ENCODE measurements at regions not wholly inside any gene's neighbourhood (a gene's known extent, or its start where the extent isn't known, plus 50 kb on each side); places are given as distances from the start of the nearest gene placed in this dataset.

DNA sequence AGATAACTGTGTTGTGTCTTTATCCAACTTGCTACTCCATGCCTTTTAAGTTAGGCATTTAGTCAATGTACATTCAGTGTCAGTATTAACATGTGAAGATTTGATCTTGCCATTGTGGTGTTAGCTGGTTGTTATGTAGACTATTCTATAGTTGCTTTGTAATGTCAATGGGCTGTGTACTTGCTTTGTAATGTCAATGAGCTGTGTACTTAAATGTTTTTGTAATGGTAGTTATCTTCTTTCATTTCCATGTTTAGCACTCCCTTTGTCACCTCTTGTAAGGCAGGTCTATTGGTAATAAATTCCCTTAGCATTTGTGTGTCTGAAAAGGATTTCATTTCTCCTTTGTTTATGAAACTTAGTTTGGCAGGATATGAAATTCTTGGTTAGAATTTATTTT lies 53.4 kb downstream of the MC4R start:
- no peaks in the 10 kb centered on the region for H3K27me3 ChIP-seq (ENCODE audit: insufficient read depth, low read depth)
- TF ChIP-seq, protein P1, sequence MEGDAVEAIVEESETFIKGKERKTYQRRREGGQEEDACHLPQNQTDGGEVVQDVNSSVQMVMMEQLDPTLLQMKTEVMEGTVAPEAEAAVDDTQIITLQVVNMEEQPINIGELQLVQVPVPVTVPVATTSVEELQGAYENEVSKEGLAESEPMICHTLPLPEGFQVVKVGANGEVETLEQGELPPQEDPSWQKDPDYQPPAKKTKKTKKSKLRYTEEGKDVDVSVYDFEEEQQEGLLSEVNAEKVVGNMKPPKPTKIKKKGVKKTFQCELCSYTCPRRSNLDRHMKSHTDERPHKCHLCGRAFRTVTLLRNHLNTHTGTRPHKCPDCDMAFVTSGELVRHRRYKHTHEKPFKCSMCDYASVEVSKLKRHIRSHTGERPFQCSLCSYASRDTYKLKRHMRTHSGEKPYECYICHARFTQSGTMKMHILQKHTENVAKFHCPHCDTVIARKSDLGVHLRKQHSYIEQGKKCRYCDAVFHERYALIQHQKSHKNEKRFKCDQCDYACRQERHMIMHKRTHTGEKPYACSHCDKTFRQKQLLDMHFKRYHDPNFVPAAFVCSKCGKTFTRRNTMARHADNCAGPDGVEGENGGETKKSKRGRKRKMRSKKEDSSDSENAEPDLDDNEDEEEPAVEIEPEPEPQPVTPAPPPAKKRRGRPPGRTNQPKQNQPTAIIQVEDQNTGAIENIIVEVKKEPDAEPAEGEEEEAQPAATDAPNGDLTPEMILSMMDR (conservative IDR thresholded peaks at IDR 0.05; ENCODE audit: low read depth, low read length) = no peak
- H4K20me1 ChIP-seq (ENCODE audit: insufficient read depth) = no peaks in the 10 kb centered on the region
- no peak overlapping the region for H3K4me2 ChIP-seq
- no peak overlapping the region for H3K4me3 ChIP-seq (IDR thresholded peaks at IDR 0.05; ENCODE audit: insufficient read depth, low read depth, low read length)
- H3K36me3 ChIP-seq (ENCODE audit: insufficient read depth) = no peaks in the 10 kb centered on the region
- no peak overlapping the region for H2AFZ ChIP-seq (ENCODE audit: low read depth)
- no peaks in the 10 kb centered on the region for H3K4me1 ChIP-seq (ENCODE audit: low read depth, poor library complexity, severe bottlenecking)
- no peaks in the 10 kb centered on the region for H3K79me2 ChIP-seq (ENCODE audit: insufficient read depth, low read depth)
- H3K27ac ChIP-seq = no peak overlapping the region
- H3K9ac ChIP-seq = no peak overlapping the region

DNA sequence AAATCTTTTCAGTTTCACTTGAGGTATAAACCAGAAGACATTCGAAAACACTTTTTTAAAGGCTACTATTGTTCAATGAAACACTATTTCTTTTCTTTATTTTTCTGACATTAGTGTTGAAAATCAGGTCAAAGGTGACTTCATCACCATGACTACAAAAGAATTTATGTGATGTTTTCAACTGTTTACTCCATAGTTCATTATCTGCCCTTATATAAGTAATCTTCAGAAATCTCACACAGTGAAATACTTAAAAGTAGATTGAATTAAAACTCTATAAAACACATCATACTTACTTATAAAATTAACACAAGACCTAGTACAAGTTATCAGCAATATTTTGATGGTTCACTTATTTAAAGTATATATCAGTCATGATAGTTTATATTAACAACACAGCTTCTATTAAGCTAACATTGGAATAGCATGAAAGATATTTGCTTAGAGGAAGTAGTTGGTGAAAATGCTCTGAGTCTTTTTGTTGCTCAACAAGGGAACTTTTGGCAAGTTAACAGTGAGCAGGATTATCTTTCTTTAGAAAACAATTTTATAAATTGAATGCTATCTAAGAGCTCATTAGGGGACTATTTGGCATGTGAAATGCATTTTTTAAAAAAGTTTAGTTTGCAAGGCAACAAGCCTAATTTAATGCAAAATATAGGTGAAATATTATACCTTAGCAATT lies 60.8 kb downstream of the MC4R start:
- H2AFZ ChIP-seq (ENCODE audit: low read depth) = no peak overlapping the region
- H3K4me2 ChIP-seq = no peak overlapping the region
- no peaks in the 10 kb centered on the region for H3K79me2 ChIP-seq (ENCODE audit: insufficient read depth, low read depth)
- no peaks in the 10 kb centered on the region for H3K27me3 ChIP-seq (ENCODE audit: insufficient read depth, low read depth)
- no peaks in the 10 kb centered on the region for H3K4me1 ChIP-seq (ENCODE audit: low read depth, poor library complexity, severe bottlenecking)
- H3K9ac ChIP-seq = no peak overlapping the region
- H3K36me3 ChIP-seq (ENCODE audit: insufficient read depth) = no peaks in the 10 kb centered on the region
- no peaks in the 10 kb centered on the region for H4K20me1 ChIP-seq (ENCODE audit: insufficient read depth)
- no peak overlapping the region for H3K27ac ChIP-seq
- TF ChIP-seq, protein P1 (conservative IDR thresholded peaks at IDR 0.05; ENCODE audit: low read depth, low read length) = no peak
- no peak overlapping the region for H3K4me3 ChIP-seq (IDR thresholded peaks at IDR 0.05; ENCODE audit: insufficient read depth, low read depth, low read length)

DNA sequence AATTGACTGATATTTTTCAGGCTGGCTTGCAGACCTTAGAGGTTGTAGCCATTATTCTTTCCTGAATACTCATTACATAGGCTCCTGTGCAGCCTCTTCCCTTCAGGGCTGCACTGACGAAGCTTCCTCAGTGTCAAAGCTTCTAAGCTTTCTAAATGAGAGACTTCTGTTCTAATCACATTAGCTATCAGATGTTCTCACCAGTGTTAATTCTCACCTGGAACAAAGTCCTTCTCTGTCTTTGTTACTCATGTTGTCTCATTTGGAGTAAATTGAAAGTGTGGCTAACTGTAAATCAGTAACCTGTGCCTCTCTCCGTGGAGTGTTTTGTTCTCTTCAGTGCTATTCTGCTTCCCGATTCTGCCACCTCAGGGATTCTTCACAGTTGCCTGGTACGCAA lies 76.9 kb downstream of the MC4R start:
- H3K79me2 ChIP-seq (ENCODE audit: insufficient read depth, low read depth) = no peaks in the 10 kb centered on the region
- no peak overlapping the region for H2AFZ ChIP-seq (ENCODE audit: low read depth)
- TF ChIP-seq, protein P1 (conservative IDR thresholded peaks at IDR 0.05; ENCODE audit: low read depth, low read length) = no peak
- no peaks in the 10 kb centered on the region for H4K20me1 ChIP-seq (ENCODE audit: insufficient read depth)
- H3K27ac ChIP-seq = no peak overlapping the region
- H3K27me3 ChIP-seq (ENCODE audit: insufficient read depth, low read depth) = no peaks in the 10 kb centered on the region
- no peaks in the 10 kb centered on the region for H3K4me1 ChIP-seq (ENCODE audit: low read depth, poor library complexity, severe bottlenecking)
- no peak overlapping the region for H3K9ac ChIP-seq
- no peaks in the 10 kb centered on the region for H3K36me3 ChIP-seq (ENCODE audit: insufficient read depth)
- no peak overlapping the region for H3K4me2 ChIP-seq
- H3K4me3 ChIP-seq (IDR thresholded peaks at IDR 0.05; ENCODE audit: insufficient read depth, low read depth, low read length) = no peak overlapping the region

DNA sequence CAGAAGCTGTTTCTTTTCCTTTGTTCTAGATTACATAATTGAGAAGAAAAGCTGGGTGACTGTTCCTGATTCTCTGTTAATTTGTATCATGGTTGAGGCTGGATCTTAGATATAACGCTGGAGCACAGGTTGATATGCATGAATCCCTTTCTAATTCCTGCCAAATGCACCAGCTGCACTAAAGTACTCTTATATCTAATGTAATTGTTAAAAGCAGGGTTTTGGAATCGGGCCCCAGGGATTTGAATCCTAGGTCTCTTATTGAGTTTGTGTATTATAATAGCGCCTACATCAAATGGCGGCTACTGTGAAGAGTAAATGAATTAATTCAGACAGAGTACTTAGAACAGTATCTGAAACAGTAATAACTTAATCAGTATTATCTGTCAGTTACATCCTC lies 80.4 kb downstream of the MC4R start:
- no peaks in the 10 kb centered on the region for H3K27me3 ChIP-seq (ENCODE audit: insufficient read depth, low read depth)
- H3K36me3 ChIP-seq (ENCODE audit: insufficient read depth) = no peaks in the 10 kb centered on the region
- H3K4me2 ChIP-seq = no peak overlapping the region
- no peak overlapping the region for H2AFZ ChIP-seq (ENCODE audit: low read depth)
- no peaks in the 10 kb centered on the region for H3K79me2 ChIP-seq (ENCODE audit: insufficient read depth, low read depth)
- no peak overlapping the region for H3K4me3 ChIP-seq (IDR thresholded peaks at IDR 0.05; ENCODE audit: insufficient read depth, low read depth, low read length)
- no peak overlapping the region for H3K27ac ChIP-seq
- no peaks in the 10 kb centered on the region for H3K4me1 ChIP-seq (ENCODE audit: low read depth, poor library complexity, severe bottlenecking)
- no peaks in the 10 kb centered on the region for H4K20me1 ChIP-seq (ENCODE audit: insufficient read depth)
- TF ChIP-seq, protein P1 (conservative IDR thresholded peaks at IDR 0.05; ENCODE audit: low read depth, low read length) = no peak
- no peak overlapping the region for H3K9ac ChIP-seq
